K562 (cell line): ENCODE measurements at regions not wholly inside any gene's neighbourhood (a gene's known extent, or its start where the extent isn't known, plus 50 kb on each side); places are given as distances from the start of the nearest gene placed in this dataset.

Experiments used
- DIDO1 ChIP-seq: fragments of 450-650 bp; IDR thresholded peaks from 2 replicates; pipeline ENCODE4 v1.6.1; 2016; ENCODE audit warnings: low read depth, missing biosample characterization, missing genetic modification characterization
- EP300 ChIP-seq: IDR thresholded peaks from 2 replicates; pipeline ENCODE4 v1.6.1; 2012; ENCODE audit warnings: low read length, improper control_type of control experiment
- ETV1 ChIP-seq: fragments of 450-650 bp; conservative IDR thresholded peaks from 2 replicates; pipeline ENCODE4 v1.6.1; 2016; ENCODE audit warnings: missing genetic modification characterization, control low read depth, low read depth, missing compliant biosample characterization
- ETV5 ChIP-seq: sonication (generic); formaldehyde crosslinking; IDR thresholded peaks from 2 replicates; pipeline ENCODE4 v1.4.0; 2020; ENCODE audit warnings: low read depth, mild to moderate bottlenecking, missing genetic modification reagents
- FOXJ2 ChIP-seq: fragments of 200-800 bp; sonication (Bioruptor generic); IDR thresholded peaks from 2 replicates; pipeline ENCODE4 v1.6.1; 2016; ENCODE audit warnings: missing genetic modification characterization, missing compliant biosample characterization
- JUND ChIP-seq, 2 experiments: IDR thresholded peaks; 2 replicates in 1 of 2; 3 replicates in 1 of 2; pipeline ENCODE4 v1.6.1; 2011; ENCODE audit warnings: borderline replicate concordance in 2 of 2, low read depth in 2 of 2, low read length in 2 of 2, improper control_type of control experiment in 1 of 2, missing biosample characterization in 1 of 2, missing genetic modification characterization in 1 of 2, missing genetic modification reagents in 1 of 2
- KAT2B ChIP-seq: IDR thresholded peaks from one replicate; pipeline ENCODE4 v1.6.1; 2012; ENCODE audit warnings: low read depth, mild to moderate bottlenecking, control low read depth, inconsistent platforms, low read length, moderate library complexity
- KLF16 ChIP-seq: IDR thresholded peaks from 2 replicates; pipeline ENCODE4 v1.6.1; 2016; ENCODE audit warnings: antibody characterized with exemption
- MEIS2 ChIP-seq: fragments of 450-650 bp; IDR thresholded peaks from 2 replicates; pipeline ENCODE4 v1.6.1; 2014; ENCODE audit warnings: mild to moderate bottlenecking; ENCODE audit not compliant: partially characterized antibody
- NFATC3 ChIP-seq: fragments of 450-650 bp; IDR thresholded peaks from 2 replicates; pipeline ENCODE4 v1.6.1; 2017; ENCODE audit warnings: mild to moderate bottlenecking
- NR0B1 ChIP-seq: fragments of 450-650 bp; IDR thresholded peaks from one replicate; pipeline ENCODE4 v1.6.1; 2018; ENCODE audit warnings: mild to moderate bottlenecking, moderate library complexity; ENCODE audit not compliant: partially characterized antibody
- NR2C2 ChIP-seq, 2 experiments: fragments of 200-800 bp in 1 of 2; sonication (Bioruptor generic) in 1 of 2; sonication (generic) in 1 of 2; formaldehyde crosslinking in 1 of 2; IDR thresholded peaks; 2 replicates each; pipeline versions ENCODE4 v1.6.1 to v1.8.0; 2016 to 2022; ENCODE audit warnings: mild to moderate bottlenecking in 1 of 2, missing compliant biosample characterization in 1 of 2, missing genetic modification characterization in 1 of 2, missing genetic modification reagents in 1 of 2
- PBX2 ChIP-seq, 2 experiments: IDR thresholded peaks in 1 of 2; conservative IDR thresholded peaks in 1 of 2; 2 replicates each; pipeline ENCODE4 v1.6.1; 2016; ENCODE audit warnings: low read depth in 2 of 2, mild to moderate bottlenecking in 1 of 2, missing compliant biosample characterization in 1 of 2, missing genetic modification characterization in 1 of 2, moderate library complexity in 1 of 2
- RERE ChIP-seq: sonication (generic); formaldehyde crosslinking; IDR thresholded peaks from 2 replicates; pipeline ENCODE4 v1.8.0; 2023; ENCODE audit warnings: missing genetic modification reagents, mild to moderate bottlenecking, borderline replicate concordance
- RNF2 ChIP-seq: sonication (generic); IDR thresholded peaks from 2 replicates; pipeline ENCODE4 v1.6.1; 2016
- SMAD1 ChIP-seq: fragments of 150-350 bp; IDR thresholded peaks from 2 replicates; pipeline ENCODE4 v1.6.1; 2014; ENCODE audit warnings: low read length, low read depth; ENCODE audit not compliant: partially characterized antibody
- SMC3 ChIP-seq: conservative IDR thresholded peaks from 2 replicates; pipeline ENCODE4 v1.6.1; 2011; ENCODE audit warnings: low read depth, low read length, improper control_type of control experiment; ENCODE audit not compliant: insufficient read depth
- THRAP3 ChIP-seq: fragments of 450-650 bp; IDR thresholded peaks from 2 replicates; pipeline ENCODE4 v1.6.1; 2016; ENCODE audit warnings: mild to moderate bottlenecking, inconsistent platforms, borderline replicate concordance

- TF ChIP-seq RERE (CRISPR knock-in tag) (no peak), SMC3 (no peak), KLF16 (no peak), NFATC3 (no peak), NR0B1 (no peak), FOXJ2 (peak; percentile 70; the same call in 1 of the 2 replicates), EP300 (no peak), ETV5 (CRISPR knock-in tag) (no peak), SMAD1 (no peak), RNF2 (no peak), PBX2 (CRISPR knock-in tag; IDR thresholded peaks at IDR 0.05; ENCODE audit: low read depth) (no peak), PBX2 (tag; conservative IDR thresholded peaks at IDR 0.05; ENCODE audit: low read depth) (peak; percentile 86), DIDO1 (tag) (no peak), ETV1 (tag) (no peak), JUND (IDR thresholded peaks at IDR 0.05; ENCODE audit: borderline replicate concordance, low read depth, low read length) (no peak), JUND (tag; IDR thresholded peaks at IDR 0.05; ENCODE audit: borderline replicate concordance, low read depth, low read length) (no peak), THRAP3 (no peak), KAT2B (no peak), NR2C2 (CRISPR knock-in tag; IDR thresholded peaks at IDR 0.05) (no peak), NR2C2 (tag; IDR thresholded peaks at IDR 0.05) (peak; percentile 64), MEIS2 (peak; percentile 59)
These were observed 309.1 kb upstream of the MAP2 start (continued) for GRCh38 chr2:209114588-209115240.
